Cardiac fibroblast (primary cell): ENCODE measurements at regions not wholly inside any gene's neighbourhood (a gene's known extent, or its start where the extent isn't known, plus 50 kb on each side); places are given as distances from the start of the nearest gene placed in this dataset.

Experiments
- DNase-seq, 2 donors: peaks; one replicate each; pipeline versions ENCODE4 v3.0.0 to v3.0.0-alpha.2; 2010; ENCODE audit warnings: low read depth in 2 of 2
- H3K4me3 ChIP-seq, 2 donors: replicated peaks in 1 of 2; 1 replicate in 1 of 2; 2 replicates in 1 of 2; pipeline ENCODE4 v1.5.1; 2011; ENCODE audit warnings: low read depth in 2 of 2, low read length in 2 of 2, mild to moderate bottlenecking in 2 of 2, moderate library complexity in 1 of 2
- CTCF ChIP-seq: IDR thresholded peaks from one replicate; pipeline ENCODE4 v1.5.1; 2011; ENCODE audit warnings: low read depth, mild to moderate bottlenecking, low read length, inconsistent platforms

DNA sequence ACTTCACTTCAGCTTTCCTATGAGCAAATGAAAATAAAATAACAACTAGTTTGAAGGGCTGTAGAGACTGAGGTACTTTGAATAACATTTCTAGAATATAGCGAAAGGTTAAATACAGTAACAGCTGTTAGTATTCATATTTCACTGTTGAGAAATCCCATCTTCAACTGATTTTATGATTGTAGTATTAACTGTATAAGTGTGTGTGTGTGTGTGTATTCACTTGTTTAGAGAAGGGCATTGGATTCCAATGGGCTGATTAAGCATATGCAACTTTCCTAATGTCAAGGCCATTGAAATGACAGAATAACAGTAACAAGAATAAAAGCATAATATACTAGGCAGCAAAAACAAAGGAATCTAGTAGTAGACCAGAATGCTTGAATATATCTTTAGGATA is 957.5 kb upstream of the EPHA7 start:
- H3K4me3 ChIP-seq, result no peak overlapping the region
- DNase-seq, result no peak
- TF ChIP-seq CTCF, result no peak

GRCh38 chr6:94372229-94372628 is 952.9 kb upstream of the EPHA7 start:
- H3K4me3 ChIP-seq, result no peak overlapping the region
- DNase-seq, result no peak
- no peak for TF ChIP-seq CTCF

GRCh38 chr6:94367316-94367715 is 948.0 kb upstream of the EPHA7 start:
- H3K4me3 ChIP-seq, result no peak overlapping the region
- TF ChIP-seq CTCF, result no peak
- no peak for DNase-seq

DNA sequence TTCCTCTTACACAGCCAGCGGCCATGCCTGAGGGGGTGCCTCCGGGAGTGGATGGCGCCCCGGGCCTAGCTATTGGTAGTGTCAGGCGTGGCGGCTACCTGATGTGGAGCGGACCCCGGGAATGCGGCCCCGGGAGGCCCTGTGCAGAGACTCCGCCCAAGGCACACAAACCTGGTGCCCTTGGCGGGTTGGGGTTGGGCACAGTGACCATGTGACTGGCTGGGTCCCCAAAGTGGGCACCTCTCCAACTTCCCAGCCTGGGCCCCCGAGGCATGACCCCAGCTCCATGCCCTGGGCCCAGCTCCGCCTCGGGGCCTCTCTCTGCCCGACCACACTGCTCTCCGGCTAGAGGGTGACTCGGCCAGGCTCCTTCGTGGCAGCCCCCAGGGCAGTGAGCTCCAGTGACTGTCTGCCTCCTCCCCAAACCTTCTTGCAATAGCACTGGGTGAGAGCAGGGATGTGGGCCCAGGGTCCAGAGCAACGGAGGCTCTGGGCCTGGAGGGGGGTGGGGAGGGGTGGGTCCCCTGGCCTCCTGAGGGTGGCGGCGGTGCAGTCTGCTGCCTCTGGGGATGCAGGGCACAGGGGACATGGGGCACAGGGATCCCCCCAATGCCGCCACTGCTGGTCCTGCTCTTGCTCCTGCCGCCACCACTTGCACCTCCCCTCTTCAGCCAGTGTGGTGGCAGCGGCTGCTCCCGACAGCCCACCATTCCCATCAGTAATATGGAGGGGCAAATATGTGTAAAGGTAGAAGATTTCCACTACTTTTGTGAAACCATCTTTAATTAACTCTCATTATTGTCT is 942.9 kb upstream of the EPHA7 start:
- no peak for TF ChIP-seq CTCF
- H3K4me3 ChIP-seq, result no peak overlapping the region
- DNase-seq, result no peak

DNA sequence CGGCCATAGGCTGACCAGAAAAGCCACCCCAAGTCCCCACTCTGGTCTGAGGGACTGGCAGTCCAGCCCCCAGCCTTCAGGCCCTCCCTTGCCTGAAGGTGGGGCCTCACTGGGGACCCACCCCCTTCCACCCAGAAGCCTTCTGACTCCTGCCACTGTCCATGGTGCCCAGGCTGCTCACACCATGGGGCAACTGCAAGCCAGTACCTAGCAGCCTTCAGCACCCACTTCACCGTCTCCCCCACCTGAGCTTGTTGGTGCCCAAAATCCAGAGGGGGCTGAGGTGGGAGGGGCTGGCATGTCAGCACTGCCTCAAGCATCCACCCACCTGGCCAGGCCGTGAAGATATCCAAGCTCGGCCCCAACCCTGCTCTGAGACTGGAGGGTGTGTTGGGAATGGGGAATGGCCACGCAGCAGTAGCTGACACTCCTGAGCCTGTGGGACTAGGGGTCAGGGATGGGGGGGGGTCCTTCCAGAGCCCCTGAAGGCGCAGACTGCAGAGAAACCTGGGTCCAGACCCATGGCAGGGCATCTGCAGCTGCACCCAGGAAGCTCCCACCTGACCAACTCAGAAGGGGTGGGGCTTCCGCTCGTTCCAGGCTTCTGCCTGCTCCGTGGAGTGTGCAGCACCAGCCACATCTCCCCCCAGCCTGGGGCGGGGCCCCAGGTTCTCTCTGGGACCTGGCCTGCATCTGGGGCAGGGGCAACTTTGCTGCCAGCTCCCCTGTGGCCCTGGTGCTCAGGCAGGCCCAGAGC is 942.1 kb upstream of the EPHA7 start:
- no peak overlapping the region for H3K4me3 ChIP-seq
- no peak for DNase-seq
- TF ChIP-seq CTCF, result no peak

DNA sequence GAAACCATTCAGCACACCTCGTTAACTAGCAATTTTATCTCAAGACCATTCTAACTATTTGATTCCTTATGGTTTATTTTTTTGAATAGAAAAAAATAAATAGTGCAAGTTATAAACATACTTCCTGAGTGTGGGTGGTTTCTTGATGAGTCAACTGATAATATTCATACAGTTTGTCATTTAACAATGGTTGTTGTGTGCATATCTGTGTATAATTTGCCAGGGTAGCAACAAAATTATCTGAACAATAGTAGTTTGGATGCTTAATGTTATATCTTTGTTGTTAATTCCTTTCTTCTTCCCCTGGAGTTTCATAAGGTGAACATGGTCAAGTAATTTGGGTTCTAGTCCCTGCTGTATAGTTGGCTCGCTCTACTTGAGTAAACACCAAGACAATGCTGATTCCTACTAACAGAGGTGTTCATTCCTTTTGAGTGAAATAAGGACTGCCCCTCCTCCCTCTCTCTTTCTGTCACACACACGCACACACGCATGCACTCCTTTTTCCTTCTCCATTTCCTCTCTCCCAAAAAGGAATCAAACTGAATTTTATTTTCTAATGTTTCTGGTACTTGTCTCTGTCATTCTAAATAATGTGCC is 938.1 kb upstream of the EPHA7 start:
- TF ChIP-seq CTCF, result no peak
- H3K4me3 ChIP-seq, result no peak overlapping the region
- DNase-seq, result no peak
